GM18505 (cell line): ENCODE measurements at regions not wholly inside any gene's neighbourhood (a gene's known extent, or its start where the extent isn't known, plus 50 kb on each side); places are given as distances from the start of the nearest gene placed in this dataset.

ENCODE experiments used
- ATAC-seq: cut with Tn5 transposase; IDR thresholded peaks from one replicate; pipeline ENCODE4 v1.9.1; 2021; ENCODE audit not compliant: unreplicated experiment
- POLR2A ChIP-seq: IDR thresholded peaks from 4 replicates; pipeline ENCODE4 v1.6.1; 2011; ENCODE audit warnings: borderline replicate concordance; ENCODE audit not compliant: insufficient read depth, insufficient read length; ENCODE audit errors: extremely low read depth

DNA sequence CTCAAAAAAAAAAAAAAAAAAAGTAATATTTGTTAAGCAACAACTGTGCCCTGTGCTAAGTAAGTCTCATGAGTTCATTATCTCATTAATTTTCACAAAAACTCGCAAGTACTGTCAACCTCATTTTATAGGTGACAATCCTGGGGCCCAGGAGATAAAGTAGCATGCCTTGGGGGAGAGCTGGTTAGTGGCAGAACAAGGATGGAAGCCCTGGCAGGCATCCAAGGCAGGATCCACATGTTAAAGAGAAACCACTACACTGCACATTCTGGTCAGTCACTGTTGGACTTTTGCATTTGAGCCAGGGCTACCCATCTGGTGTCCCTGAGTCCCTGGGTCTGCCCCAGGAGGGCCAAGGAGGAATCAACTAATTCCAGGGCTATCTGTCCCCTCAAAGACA, 54.6 kb downstream of the ZFP36L2 start:
- no peak for ATAC-seq
- TF ChIP-seq POLR2A = no peak

DNA sequence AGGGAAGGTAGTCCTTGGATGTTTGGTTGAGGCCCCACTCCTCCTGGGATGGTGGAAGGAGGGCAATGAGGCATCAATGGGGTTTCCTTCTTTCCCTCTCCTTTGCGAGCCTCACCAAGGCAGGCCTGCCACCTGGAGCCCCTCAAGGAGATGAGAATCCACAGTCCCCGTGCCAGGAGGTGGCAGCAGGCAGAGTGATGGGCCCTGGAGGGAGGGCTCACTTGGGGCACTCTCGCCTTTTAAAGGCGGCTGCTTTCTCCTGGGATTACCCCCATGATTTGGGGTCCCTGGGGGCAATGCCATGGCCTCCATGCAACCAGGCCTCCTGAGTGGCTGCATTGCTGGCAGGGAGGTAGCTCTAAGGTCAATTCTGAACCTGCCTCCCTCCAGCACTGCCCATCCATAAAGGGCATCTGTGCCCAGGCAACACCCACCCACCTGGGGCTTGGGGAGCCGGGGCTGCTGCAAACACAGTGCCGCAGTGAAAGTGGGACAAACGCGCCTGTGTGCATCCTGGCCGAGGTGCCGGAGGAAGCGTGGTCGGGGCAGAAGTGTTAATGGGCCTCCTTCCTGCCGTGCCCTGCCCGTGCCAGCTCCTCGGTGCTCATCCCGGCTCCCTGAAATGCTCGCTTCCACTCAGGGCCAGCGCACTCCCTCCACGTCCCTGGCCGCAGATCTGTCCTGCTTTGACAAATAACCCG, 55.9 kb downstream of the ZFP36L2 start:
- ATAC-seq = no peak
- no peak for TF ChIP-seq POLR2A

DNA sequence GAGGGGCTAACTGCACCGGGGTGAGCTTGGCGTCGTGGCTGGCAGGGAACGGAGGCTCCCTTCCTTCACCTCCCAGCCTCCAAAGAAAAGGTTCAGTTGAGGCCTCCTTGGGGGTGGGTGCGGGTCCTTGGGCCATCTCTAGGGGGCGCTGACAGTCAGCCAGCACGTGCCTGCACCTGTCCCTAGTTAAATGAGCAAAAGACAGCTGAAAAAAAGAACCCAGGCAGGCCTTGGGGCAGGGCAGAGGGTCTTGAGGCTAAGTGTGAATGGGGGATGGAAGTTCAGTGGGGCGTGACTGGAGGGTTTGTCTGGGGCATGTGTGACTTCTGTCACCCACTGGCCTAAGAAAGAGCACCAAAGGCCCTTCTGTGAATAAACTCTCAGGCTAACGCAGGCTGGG, 56.4 kb downstream of the ZFP36L2 start:
- no peak for TF ChIP-seq POLR2A
- no peak for ATAC-seq

DNA sequence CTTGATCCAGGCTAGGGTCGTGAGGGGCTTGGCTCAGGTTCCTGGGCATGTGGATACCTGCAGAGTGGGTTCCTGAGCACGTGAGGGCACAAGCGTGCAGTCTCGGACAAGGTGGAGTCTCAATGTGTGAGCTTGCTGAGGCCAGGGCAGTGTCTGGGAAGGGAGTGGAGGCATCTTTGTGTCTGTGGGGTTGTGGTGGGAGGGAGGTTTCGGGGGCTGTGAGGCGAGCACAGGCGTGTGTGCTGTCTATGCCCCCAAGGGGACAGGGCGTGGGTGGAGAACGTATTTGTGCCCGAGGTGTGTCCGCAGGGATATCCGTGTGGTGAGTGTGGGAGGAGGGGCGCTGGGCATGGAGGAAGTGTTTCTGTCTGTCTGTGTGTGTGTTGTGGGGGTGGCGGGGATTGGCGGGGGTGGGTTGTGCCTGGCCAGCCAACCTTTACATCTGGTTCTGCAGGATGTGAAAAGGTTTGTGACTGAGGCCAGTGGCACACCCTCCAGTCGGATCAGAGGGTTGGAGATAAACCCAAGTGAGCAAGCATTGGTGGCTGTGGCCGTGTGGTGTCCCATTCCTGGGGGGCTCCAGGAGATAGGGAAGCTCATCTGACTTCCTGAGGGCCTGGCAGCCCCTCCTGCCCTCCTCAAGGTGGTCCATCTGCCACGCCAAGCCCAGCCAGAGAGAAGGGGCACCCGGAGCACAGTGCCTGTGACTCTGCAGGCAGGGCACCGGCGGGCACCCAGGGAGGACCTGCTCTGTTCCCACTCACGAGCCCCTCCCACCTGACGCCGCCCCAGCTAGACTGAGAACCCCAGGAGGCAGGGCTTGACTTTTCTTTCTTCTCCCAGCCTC, 57.1 kb downstream of the ZFP36L2 start:
- peak; percentile 47 for ATAC-seq
- TF ChIP-seq POLR2A = peak; percentile 12

DNA sequence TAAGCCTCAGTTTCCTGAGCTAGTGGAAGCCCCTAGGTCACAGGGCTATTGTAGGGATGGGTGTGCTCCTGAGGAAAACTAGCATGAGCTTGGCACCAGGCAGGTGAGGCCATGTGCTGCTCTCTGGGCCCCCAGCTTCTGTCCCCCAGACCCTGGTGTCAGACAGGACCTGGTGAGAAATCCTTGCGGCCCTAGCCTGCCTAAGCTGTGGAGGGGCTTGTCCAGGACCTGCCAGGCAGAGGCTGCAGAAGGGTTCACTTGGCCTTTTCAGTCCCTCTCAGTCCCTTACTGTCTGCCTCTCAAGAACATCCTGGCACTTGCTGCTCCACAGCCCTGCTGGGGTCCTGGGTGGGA, 58.4 kb downstream of the ZFP36L2 start:
- ATAC-seq = no peak
- TF ChIP-seq POLR2A = no peak

DNA sequence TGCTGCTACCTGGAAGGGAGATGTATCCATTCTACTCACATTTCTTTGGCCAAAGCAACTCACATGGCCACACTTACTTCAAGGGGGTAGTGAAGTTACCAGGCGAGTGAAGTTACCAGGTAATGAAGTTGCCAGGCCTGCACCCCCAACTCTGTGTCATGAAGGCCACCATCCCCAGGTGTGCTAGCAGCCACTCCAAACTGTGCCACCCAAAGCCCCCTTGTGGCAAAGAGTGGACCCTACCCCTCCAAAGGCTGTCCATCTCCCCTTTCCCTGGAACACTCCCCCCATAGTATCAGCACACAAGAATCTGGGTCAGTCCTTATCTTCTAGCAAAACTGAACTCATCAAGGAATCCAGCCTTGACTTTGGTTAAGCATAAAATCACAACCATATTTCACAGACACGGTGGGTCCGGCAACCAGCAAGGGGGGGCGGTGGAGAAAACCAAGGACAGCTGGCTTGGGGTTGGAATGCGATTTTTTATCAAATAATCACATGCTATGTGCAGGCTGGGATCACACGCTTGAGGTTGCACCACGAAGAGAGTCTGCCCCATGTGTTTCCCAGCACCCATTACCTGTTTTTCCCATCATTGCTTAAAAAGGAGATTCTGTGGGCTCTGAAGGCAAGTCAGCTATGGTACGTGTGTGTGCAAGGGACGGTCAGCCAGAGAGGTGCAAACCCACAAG, 60.9 kb downstream of the ZFP36L2 start:
- no peak for TF ChIP-seq POLR2A
- no peak for ATAC-seq

DNA sequence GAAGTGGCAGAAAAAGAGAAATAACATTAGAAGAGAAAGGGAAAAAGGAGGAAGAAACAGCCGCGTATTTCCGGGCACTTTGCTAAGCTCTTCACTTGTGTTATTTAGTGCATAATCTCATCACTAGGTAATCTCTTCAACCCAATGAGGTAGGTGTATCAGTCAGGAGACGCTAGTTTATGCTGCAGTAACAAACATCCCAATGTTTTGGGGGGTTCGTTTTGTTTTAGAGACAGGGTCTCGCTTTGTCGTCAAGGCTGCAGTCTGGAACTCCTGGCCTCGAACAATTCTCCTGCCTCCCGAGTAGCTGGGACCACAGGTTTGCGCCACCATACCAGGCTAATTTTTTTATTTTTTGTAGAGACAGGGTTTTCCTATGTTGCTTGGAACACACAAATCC, 61.7 kb downstream of the ZFP36L2 start:
- ATAC-seq = no peak
- no peak for TF ChIP-seq POLR2A

DNA sequence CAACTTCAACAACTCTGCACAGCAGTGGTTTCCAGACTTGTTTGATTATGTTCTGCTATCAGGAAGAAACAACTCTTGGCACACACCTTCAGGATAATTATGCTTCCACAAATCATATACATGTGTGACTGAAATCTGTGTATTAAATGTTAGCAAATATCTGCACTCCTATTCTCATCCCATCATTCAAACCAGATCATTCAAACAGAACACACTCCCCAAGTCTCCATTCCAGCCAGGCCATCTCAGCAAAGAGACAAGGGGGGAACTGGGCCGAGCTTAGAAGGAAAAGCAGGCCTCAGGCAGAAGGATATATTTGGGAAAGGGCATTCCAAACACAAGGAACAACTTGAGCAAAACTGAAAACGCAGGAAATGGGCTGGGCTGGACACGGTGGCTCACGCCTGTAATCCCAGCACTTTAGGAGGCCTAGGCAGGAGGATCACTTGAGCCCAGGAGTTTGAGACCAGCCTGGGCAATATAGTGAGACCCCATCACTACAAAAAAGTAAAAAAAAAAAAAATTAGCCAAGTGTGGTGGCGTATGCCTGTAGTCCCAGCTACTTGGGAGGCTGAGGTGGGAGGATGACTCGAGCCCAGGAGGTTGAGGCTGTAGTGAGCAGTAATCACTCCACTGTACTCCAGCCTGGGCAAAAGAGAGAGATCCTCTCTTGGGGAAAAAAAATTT, 62.7 kb downstream of the ZFP36L2 start:
- no peak for TF ChIP-seq POLR2A
- no peak for ATAC-seq

DNA sequence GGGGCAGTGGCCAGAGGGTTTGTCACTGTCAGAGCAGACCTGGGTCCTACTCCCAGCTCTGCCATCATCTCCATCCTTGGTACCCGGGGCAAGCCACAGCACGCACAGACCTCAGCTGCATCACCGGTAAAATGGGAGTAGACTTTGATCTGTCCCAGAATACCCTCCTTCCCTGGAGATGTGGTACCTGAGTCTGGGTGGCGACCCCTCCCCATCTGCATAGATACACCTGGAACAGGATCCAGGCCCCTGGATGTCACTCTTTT, 64.0 kb downstream of the ZFP36L2 start:
- ATAC-seq = no peak
- TF ChIP-seq POLR2A = no peak

DNA sequence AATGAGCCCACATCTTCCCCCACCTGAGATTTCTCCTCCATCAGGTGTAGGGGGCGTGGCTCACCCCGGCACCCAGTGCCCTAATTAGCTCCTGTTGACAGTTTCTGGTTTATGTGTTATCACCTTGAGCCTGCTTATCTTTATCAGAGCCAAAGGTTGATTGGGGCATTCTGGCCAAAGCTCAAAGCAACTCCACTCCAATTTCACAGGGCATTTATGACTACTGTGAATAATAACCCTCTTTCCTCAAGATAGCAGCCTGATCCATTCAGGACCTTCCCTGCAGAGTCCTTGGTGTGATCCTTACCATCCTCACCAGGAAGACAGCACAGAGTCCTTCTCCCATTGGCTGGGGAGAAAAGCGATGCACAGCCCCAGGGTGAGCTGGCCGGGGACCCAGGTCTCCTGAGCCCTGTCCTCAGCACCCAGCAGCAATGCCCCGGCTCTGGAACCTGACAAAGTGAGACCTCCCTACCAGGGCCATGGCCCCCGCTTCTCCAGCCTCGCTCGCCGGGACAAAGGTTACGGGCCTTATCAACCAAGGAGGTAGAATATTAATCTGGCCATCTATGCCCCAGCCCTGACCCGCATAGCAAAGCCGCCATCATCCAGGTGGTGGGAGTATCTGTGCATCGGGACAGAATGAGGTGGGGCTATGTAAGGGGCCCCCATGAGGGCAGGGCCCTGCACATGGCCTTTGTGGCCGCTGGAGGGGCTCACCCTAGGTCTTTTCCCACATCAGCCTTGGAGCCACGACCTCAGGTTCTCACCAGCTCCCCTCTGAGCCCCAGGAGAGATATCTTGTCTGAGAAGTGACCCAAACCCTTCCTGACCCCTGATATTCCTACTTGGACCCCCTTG, 64.5 kb downstream of the ZFP36L2 start:
- no peak for TF ChIP-seq POLR2A

DNA sequence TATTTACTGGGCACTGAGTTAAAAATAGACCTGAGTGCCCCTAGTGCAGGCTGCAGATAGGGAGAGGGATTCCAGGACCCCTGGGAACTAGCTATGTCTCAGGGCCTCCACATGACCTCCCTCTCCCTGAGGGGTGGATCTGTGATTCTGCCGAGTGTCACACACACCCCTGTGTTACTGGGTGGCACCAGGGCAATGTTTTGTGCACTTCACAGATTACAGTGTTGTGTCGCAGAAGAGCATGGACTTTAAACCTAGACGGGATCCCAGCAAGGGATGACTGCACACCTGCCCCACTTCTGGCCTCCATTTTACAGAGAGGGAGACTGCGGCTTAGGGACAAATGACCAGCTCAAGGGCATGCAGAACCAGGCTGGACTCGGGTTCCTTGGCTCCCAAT, 65.6 kb downstream of the ZFP36L2 start:
- no peak for ATAC-seq
- no peak for TF ChIP-seq POLR2A

More for the DNA sequence above, 64.5 kb downstream of the ZFP36L2 start:
- ATAC-seq = no peak

DNA sequence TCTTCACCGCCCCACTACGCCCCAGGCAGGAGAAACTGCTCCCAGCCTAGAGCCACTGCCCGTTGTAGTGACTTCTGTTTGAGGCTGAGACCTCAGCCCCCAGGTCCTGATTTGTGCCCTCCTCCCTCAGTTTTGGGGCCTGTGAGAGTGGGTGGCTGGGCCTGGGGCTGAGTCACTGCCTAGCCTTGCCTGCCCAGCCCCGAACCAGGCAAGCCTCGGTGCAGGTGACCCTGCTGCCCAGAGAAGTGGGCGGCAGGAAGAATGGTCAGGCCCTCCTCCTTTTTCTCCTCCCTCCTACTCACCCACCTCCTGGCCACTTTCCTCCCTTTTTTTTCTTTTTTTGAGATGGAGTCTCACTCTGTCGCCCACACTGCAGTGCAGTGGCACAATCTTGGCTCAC, 66.6 kb downstream of the ZFP36L2 start:
- TF ChIP-seq POLR2A = no peak
- no peak for ATAC-seq

DNA sequence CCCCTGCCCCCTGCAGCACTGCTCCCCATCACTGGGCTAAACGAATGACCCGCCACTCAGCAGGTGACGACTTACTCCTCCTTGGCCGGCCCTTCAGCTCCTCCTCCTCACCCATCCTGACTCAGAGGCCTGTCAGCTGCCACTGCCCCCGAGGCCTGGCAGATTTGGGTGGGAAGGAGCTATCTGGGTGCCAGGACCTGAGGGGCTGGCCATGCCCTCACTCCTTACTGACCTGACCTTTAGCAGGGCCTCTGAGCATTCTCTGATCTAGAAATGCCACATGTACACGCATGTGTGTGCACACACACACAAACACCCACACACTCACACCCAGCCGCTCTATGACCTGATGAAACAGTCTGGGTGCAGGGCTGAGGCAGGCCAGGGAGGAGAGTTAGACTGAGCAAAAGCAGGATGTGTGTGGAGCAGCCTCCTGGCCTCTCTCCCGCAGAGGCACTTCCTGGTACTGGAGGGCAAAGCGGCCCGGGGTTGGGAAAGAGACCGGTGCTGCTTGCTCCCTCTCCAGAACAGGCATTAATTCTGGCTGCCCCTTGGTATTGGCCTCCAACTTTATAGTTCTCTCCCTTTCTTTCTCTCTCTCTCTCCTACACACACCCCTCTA, 68.0 kb downstream of the ZFP36L2 start:
- peak; percentile 22 for ATAC-seq
- no peak for TF ChIP-seq POLR2A
